Activated CD8-positive, alpha-beta T cell treated with anti-CD3 and anti-CD28 coated beads for 36 hours (primary cell): ENCODE measurements at regions not wholly inside any gene's neighbourhood (a gene's known extent, or its start where the extent isn't known, plus 50 kb on each side); places are given as distances from the start of the nearest gene placed in this dataset.

Experiments used
- ATAC-seq: fragments of 200-7000 bp; cut with Tn5 transposase; one replicate; pipeline ENCODE4 v1.10.0; 2021; ENCODE audit warnings: mild to moderate bottlenecking, moderate library complexity
- CTCF ChIA-PET: fragments of 350-600 bp; sonication (Branson Sonifier 250); formaldehyde crosslinking; loops from one replicate; lab custom pipeline; 2021; ENCODE audit warnings: antibody characterized with exemption; lab: Charles Lee
- POLR2A ChIA-PET: fragments of 350-600 bp; sonication (Branson Sonifier 250); formaldehyde crosslinking; loops from one replicate; lab custom pipeline; 2021; ENCODE audit warnings: antibody characterized with exemption; lab: Charles Lee
- DNase-seq: peaks from one replicate; pipeline ENCODE4 v3.0.0-alpha.2; 2020
- H3K27ac Mint-ChIP-seq: one replicate; pipeline ENCODE4 v1.8.0; 2021; ENCODE audit warnings: mild to moderate bottlenecking, mixed read lengths
- H3K27me3 Mint-ChIP-seq: one replicate; pipeline ENCODE4 v1.8.0; 2021; ENCODE audit warnings: mixed read lengths
- H3K36me3 Mint-ChIP-seq: one replicate; pipeline ENCODE4 v1.8.0; 2021; ENCODE audit warnings: low read depth, mixed read lengths
- H3K4me1 Mint-ChIP-seq: one replicate; pipeline ENCODE4 v1.8.0; 2021; ENCODE audit warnings: low read depth, mixed read lengths
- H3K4me3 Mint-ChIP-seq: one replicate; pipeline ENCODE4 v1.8.0; 2021; ENCODE audit warnings: mild to moderate bottlenecking, moderate library complexity, mixed read lengths
- H3K9me3 Mint-ChIP-seq: one replicate; pipeline ENCODE4 v1.8.0; 2021; ENCODE audit warnings: mixed read lengths
- intact Hi-C: fragments of 100-400 bp; cut with micrococcal nuclease; formaldehyde crosslinking; loops from one replicate; pipeline ENCODE4 v1.10.0; 2022
- TF ChIP-seq, protein P1 (sequence below): fragments of 200-600 bp; IDR thresholded peaks from one replicate; pipeline ENCODE4 v1.8.0; 2022; ENCODE audit warnings: antibody characterized with exemption, mild to moderate bottlenecking

- ATAC-seq (no peak), DNase-seq (no peak)
- Mint-ChIP-seq H3K4me1 (no peaks in the 10 kb centered on the region), H3K27me3 (no peaks in the 10 kb centered on the region), H3K27ac (no peak overlapping the region), H3K9me3 (peaks cover 1% of the 10 kb centered on the region), H3K36me3 (no peaks in the 10 kb centered on the region), H3K4me3 (no peak overlapping the region)
- TF ChIP-seq, protein P1, sequence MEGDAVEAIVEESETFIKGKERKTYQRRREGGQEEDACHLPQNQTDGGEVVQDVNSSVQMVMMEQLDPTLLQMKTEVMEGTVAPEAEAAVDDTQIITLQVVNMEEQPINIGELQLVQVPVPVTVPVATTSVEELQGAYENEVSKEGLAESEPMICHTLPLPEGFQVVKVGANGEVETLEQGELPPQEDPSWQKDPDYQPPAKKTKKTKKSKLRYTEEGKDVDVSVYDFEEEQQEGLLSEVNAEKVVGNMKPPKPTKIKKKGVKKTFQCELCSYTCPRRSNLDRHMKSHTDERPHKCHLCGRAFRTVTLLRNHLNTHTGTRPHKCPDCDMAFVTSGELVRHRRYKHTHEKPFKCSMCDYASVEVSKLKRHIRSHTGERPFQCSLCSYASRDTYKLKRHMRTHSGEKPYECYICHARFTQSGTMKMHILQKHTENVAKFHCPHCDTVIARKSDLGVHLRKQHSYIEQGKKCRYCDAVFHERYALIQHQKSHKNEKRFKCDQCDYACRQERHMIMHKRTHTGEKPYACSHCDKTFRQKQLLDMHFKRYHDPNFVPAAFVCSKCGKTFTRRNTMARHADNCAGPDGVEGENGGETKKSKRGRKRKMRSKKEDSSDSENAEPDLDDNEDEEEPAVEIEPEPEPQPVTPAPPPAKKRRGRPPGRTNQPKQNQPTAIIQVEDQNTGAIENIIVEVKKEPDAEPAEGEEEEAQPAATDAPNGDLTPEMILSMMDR = no peak
- ChIA-PET CTCF (no interaction called here), POLR2A (no interaction called here)
- intact Hi-C loops = no loop called here
These were observed 1216.0 kb upstream of the PCDH20 start for GRCh38 chr13:62631619-62632018.

DNA sequence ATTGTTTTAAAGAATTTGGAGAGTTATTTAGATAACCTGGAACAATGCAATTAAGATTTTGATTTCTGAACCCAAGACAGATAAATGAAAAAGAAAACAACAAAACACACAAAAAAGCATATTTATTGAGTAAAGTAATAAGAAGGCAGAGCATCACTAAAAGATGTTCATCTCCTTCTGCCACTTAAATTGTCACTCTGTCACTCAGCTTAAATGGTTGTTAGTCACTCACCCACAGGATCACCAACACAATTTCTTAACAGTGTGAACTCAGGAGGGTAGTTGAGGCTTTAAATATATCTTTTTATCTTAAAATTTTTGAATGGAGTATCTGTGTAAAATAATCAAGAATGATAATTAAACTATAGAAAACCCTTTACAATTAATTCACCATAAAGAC is 1215.5 kb upstream of the PCDH20 start:
- H3K4me1 Mint-ChIP-seq = no peaks in the 10 kb centered on the region
- intact Hi-C loops = no loop called here
- no peaks in the 10 kb centered on the region for H3K36me3 Mint-ChIP-seq
- ATAC-seq (no peak), DNase-seq (no peak)
- H3K27ac Mint-ChIP-seq = no peak overlapping the region
- TF ChIP-seq, protein P1 = no peak
- CTCF ChIA-PET = no interaction called here
- no peak overlapping the region for H3K4me3 Mint-ChIP-seq
- H3K27me3 Mint-ChIP-seq = no peaks in the 10 kb centered on the region
- POLR2A ChIA-PET = no interaction called here
- H3K9me3 Mint-ChIP-seq = peaks cover 1% of the 10 kb centered on the region

- H3K4me1 Mint-ChIP-seq = no peaks in the 10 kb centered on the region
- POLR2A ChIA-PET = no interaction called here
- no peak for ATAC-seq
These were observed 1214.0 kb upstream of the PCDH20 start for GRCh38 chr13:62629618-62630017.

GRCh38 chr13:62627226-62627625 is 1211.6 kb upstream of the PCDH20 start:
- CTCF ChIA-PET = no interaction called here
- no peak for ATAC-seq
- Mint-ChIP-seq H3K27ac (no peak overlapping the region), H3K27me3 (no peaks in the 10 kb centered on the region), H3K36me3 (no peaks in the 10 kb centered on the region), H3K4me3 (no peak overlapping the region), H3K9me3 (no peaks in the 10 kb centered on the region), H3K4me1 (no peaks in the 10 kb centered on the region)
- TF ChIP-seq, protein P1 = no peak
- intact Hi-C loops = no loop called here
- no peak for DNase-seq
- POLR2A ChIA-PET = no interaction called here

More at GRCh38 chr13:62629618-62630017, 1214.0 kb upstream of the PCDH20 start:
- no peak overlapping the region for H3K4me3 Mint-ChIP-seq
- peaks cover 1% of the 10 kb centered on the region for H3K9me3 Mint-ChIP-seq
- no peak overlapping the region for H3K27ac Mint-ChIP-seq
- TF ChIP-seq, protein P1 = no peak
- no peaks in the 10 kb centered on the region for H3K27me3 Mint-ChIP-seq
- DNase-seq = no peak
- intact Hi-C loops = no loop called here
- CTCF ChIA-PET = no interaction called here
- H3K36me3 Mint-ChIP-seq = no peaks in the 10 kb centered on the region

- no peak overlapping the region for H3K27ac Mint-ChIP-seq
- intact Hi-C loops = no loop called here
- no peak for ATAC-seq
- H3K4me3 Mint-ChIP-seq = no peak overlapping the region
- peak; percentile 8 for DNase-seq
- ChIA-PET CTCF (no interaction called here), POLR2A (no interaction called here)
- TF ChIP-seq, protein P1 = no peak
- H3K4me1 Mint-ChIP-seq = no peaks in the 10 kb centered on the region
- H3K27me3 Mint-ChIP-seq = no peaks in the 10 kb centered on the region
- no peaks in the 10 kb centered on the region for H3K36me3 Mint-ChIP-seq
- H3K9me3 Mint-ChIP-seq = no peaks in the 10 kb centered on the region
These were observed 1211.1 kb upstream of the PCDH20 start for GRCh38 chr13:62626771-62627170.
